ENCODE measurements at regions not wholly inside any gene's neighbourhood (a gene's known extent, or its start where the extent isn't known, plus 50 kb on each side); places are given as distances from the start of the nearest gene placed in this dataset.

GRCh38 chr11:116420770-116421528 is 351.8 kb downstream of the BUD13 start:
- TF ChIP-seq, protein P1, sequence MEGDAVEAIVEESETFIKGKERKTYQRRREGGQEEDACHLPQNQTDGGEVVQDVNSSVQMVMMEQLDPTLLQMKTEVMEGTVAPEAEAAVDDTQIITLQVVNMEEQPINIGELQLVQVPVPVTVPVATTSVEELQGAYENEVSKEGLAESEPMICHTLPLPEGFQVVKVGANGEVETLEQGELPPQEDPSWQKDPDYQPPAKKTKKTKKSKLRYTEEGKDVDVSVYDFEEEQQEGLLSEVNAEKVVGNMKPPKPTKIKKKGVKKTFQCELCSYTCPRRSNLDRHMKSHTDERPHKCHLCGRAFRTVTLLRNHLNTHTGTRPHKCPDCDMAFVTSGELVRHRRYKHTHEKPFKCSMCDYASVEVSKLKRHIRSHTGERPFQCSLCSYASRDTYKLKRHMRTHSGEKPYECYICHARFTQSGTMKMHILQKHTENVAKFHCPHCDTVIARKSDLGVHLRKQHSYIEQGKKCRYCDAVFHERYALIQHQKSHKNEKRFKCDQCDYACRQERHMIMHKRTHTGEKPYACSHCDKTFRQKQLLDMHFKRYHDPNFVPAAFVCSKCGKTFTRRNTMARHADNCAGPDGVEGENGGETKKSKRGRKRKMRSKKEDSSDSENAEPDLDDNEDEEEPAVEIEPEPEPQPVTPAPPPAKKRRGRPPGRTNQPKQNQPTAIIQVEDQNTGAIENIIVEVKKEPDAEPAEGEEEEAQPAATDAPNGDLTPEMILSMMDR (conservative IDR thresholded peaks at IDR 0.05 in 1 of 2, IDR thresholded peaks at IDR 0.05 in 1 of 2; ENCODE audit: low read depth in 1 of 2, low read length in 2 of 2), result no peak
- no peak for TF ChIP-seq EZH2 (IDR thresholded peaks at IDR 0.05; ENCODE audit: low read length, missing control alignments)
